GM19397 (cell line): ENCODE measurements at regions not wholly inside any gene's neighbourhood (a gene's known extent, or its start where the extent isn't known, plus 50 kb on each side); places are given as distances from the start of the nearest gene placed in this dataset.
"Not testable (repeated sequence)": the region's sequence is repeated elsewhere in the genome, so short reads cannot be mapped to it uniquely, and the experiment has no call there.

ENCODE experiments used
- ATAC-seq: cut with Tn5 transposase; IDR thresholded peaks from one replicate; pipeline ENCODE4 v1.9.1; 2021; ENCODE audit warnings: mild to moderate bottlenecking, moderate library complexity; ENCODE audit not compliant: unreplicated experiment

GRCh38 chr9:13457795-13458194 lies 178.3 kb upstream of the MPDZ start:
- ATAC-seq = no peak

DNA sequence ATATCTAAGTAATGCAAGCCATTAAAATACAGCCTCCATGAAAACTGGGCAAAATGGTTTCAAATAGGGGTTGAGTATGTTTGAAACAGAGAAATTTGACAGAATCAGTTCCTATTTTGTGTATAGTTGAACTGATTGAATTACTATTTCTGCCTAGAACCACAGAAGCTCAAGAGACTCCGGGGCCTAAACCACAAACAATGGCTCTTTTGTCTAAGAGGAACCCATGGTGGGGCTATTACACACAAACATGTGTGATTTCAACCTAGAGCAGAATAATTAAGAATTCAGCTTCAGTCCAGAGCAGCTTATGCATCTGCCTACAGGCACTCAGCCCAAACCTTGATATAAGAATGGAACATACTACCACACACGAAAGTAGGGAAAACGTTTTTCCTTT lies 171.2 kb upstream of the MPDZ start:
- ATAC-seq = peak; percentile 57

- no peak for ATAC-seq
These were observed 169.0 kb upstream of the MPDZ start for GRCh38 chr9:13448482-13448881.

GRCh38 chr9:13447843-13448422 lies 168.4 kb upstream of the MPDZ start:
- ATAC-seq = no peak

- no peak for ATAC-seq
These were observed 167.7 kb upstream of the MPDZ start for GRCh38 chr9:13446938-13447842.

DNA sequence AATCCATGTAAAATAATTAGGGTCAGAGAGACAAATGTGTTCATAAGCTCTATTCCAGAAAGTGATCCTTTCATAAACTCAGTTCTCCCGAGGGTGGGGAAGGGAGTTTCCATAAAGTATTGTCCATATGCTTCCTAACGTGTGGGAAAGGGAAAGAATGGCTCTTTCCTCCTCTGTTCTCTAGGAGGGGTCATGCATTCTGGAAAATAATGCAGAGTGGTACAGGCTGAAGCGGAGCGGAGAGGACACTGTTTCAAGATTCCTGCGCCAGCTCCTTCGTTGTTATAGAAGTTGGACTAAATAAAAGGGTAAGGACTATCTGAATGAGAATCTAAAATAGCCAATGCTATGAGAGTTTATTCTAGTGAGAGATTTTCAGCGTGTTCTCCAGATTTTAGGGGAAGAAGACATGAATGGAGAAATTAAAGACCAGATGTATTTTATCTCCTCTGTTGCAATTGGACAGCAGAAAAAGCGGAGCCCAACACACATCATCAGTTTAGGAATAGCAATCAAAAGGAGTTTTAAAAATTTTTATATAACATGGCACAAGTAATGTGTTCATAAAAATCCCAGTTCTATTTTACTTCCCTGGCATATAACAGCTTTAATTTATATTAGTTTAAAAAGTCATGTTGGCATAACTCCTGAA lies 166.9 kb upstream of the MPDZ start:
- no peak for ATAC-seq

DNA sequence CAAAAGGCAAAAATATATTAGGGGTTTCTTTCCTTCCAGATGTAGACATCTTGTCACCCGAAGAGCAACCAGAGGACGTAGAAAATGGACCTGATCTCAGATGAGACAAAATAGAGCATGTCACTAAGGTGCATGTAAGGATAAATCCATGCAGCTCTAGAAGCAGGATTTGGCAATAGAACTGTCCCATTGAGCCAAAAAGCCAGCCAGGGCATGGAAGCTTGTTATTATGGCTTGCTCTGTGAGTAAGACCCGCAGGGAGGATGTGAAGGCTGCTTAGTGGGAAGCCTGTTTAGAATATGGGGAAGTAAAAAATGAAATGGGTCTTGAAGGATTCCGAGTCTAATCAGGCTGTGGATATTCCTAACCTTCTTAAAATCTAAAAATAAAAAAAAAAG lies 165.6 kb upstream of the MPDZ start:
- no peak for ATAC-seq

DNA sequence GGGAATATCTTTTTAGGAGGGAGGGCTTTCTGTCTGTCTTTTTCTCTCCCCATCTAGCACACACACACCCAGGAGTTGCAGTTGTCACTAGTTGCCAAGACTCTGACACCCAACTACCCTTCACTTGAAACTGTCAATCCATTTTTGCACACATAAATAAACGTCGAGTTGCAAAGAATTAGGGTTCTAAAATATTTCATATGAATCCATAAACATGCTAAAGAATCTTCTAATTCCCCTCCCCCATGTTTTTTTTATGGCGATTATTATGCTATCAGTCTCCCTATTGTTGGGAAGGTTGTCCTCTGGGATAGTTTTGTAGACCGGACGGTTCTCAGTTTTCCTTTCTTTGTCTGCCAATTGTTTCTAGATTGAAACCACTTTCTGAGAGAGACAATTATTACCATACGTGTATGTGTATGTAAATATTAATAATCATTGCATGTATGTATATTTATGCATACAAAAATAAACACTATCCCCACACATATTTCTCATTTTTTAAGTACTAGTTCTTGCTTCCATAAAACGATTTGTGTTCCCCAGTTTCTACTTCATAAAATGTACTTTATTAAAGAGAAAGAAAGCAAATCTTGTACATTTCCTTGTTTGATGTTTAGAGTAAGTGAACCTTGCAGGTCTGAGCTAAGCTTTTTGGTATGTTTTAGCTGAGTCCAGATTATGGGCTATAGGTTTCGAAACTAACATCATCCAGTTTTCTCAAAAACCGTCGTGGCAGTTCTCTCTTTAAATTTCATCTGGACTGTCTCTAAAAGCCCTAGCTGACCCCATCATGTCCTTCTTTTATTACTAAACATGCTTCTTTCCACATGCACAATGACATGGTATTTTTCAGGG lies 165.0 kb upstream of the MPDZ start:
- ATAC-seq = no peak

DNA sequence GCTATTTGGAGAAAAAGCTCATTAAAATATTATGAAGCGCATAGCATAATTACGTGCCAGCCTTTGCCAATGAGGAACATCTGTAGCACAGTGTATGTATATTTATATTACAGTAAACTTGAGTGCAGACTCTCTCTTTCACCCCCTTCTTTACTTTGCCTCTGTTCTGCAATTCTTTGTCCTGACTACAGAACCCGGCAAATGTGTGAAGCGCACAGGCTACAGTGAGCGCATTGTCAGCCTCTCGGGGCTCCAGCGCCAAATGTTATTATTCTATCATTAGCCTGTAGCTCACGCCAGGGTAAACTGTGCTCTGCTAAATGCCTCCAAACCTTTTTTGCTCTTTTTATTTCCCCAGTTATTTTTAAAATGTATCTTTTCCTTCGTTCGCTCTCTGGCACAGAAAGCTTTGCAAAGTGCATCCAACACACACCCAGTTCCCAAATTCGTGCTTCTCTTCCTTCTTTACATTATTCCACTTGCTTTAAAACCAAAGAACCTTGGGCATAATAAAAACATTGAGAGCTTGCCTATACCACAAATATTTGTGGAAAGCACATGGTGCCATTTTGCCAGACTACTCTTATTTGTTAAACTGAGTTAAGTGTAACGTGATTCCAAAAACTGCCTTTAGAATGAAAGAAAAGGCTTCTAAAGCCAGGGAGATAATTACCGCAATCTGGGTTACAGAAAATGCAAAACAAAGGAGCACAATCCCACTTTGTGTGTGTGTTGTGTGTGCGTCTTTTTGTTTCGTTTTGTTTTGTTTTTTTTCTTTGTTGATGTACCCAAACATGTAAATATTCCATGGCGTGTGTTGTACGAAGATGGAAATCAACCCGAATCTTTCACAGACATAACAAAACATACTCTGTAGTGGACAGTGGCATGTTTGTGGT lies 164.1 kb upstream of the MPDZ start:
- ATAC-seq = no peak

- ATAC-seq = no peak
These were observed 160.4 kb upstream of the MPDZ start for GRCh38 chr9:13439685-13440476.

- no peak for ATAC-seq
These were observed 158.4 kb upstream of the MPDZ start for GRCh38 chr9:13437866-13438265.

DNA sequence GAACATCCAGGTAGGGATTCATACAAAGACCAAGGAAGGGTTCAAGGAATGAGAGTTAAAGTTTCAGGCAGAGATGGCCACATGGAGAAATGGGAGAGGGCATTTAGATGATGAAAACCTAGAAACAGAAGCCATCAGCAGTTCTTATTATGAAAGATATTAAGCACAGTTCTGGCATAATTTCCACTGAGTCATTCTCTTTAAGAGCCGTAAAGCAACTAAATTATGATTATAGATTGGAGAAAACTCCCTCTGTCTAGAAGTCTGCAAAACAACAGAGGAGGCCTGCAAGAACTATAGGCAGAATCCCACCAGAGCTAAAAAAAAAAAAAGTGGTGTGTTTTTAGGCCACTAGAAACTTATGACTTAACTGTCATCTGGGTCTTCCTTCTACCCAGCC lies 157.1 kb upstream of the MPDZ start:
- no peak for ATAC-seq

DNA sequence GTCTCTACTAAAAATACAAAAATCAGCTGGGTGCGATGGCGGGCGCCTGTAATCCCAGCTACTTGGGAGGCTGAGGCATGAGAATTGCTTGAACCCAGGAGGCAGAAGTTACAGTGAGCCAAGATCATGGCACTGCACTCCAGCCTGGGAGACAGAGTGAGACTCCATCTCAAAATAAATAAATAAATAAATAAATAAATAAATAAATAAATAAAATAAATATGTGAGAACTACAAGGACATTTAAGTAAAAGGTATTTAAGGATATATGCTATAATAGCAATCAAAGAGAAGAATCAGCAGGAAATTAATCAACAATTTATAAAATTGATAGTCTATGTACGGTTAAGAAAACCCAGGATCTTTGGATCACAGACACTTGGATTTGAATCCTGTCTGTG lies 154.0 kb upstream of the MPDZ start:
- not testable (repeated sequence) for ATAC-seq

DNA sequence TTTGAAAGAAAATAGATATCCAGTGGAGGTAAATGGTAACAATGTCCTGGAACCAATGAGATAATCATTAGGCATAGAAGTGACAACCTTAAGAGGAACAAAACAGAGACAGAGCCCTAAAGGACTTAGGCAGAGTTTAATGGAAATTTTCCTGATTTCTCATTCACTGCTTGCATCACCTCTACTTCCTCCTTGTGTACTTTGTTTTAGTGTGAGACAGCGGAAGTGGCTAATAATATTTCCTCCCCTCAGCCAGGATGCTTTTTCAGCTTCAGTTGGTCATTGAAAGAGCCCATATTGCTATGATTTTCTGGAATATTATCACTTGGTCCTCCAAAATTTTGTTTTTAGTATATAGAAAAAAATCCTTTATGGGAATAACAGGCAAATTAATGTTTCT lies 153.4 kb upstream of the MPDZ start:
- ATAC-seq = no peak

DNA sequence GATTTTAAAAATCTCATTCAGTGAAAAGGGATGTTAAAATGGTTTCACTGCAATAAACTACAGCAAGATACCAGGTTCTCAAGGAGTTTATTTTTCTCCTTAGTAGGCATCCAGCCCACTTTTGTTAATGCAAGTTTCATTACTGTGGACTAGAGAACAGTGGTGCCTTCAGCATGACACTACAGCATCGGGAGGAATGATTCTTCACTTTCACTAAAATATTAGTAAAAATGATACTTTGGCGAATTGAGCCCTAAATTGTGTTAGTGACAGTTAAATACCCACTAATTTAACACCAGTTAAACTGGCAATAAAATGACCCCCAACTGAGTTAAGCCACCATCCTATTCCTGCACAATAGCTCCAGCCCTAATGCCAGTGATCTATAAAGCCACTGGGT lies 152.2 kb upstream of the MPDZ start:
- no peak for ATAC-seq

GRCh38 chr9:13431222-13431536 lies 151.7 kb upstream of the MPDZ start:
- no peak for ATAC-seq

DNA sequence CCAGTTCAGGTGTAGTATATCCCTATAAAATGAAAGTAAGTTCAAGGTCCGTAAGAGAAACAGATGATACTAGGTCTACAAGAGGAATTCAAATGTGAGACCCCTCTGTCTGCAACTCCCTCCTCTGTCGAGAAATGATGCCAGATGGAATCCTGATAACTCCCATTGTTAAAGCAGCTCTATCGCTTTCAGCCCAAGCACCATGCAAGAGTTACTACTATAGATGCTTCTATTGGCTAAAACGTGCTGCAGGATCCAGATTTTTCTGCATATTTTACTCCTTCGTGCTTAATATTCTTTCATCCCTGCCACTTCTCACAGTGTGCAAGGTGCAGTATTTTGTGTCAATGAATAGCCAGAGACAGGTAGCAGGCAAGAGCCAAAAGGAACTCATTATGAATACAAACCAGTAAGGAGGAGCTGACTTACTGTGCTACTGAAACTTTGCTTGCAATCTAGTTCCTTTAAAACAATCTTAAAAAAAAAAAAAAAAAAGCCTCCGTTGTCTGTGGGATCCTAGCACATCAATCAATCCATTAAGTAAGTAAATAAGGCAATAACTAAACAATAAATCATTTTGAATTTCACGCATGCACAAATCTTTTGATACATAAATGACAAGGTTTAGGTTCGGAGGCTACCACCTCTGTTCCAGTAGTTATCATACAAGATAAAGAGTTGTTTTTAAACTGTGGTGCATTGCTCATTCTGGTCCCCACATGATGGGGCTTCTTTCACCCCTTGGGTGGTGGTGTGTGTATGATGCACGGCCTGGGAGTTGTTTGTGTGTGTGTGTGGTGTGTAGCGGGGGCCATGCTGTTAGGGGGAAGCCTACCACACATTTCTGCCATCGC lies 151.1 kb upstream of the MPDZ start:
- ATAC-seq = no peak
